BLaER1 (cell line): ENCODE measurements at regions not wholly inside any gene's neighbourhood (a gene's known extent, or its start where the extent isn't known, plus 50 kb on each side); places are given as distances from the start of the nearest gene placed in this dataset.
A peak's percentile ranks its signal among the peaks of the same experiment; 100 is the strongest.

Experiments used
- H3K27ac ChIP-seq: shearing (Covaris generic); formaldehyde crosslinking; 2 replicates; pipeline ENCODE4 v1.8.1; 2022
- H3K27me3 ChIP-seq: shearing (Covaris generic); formaldehyde crosslinking; 2 replicates; pipeline ENCODE4 v1.8.1; 2022
- H3K36me3 ChIP-seq: shearing (Covaris generic); formaldehyde crosslinking; 2 replicates; pipeline ENCODE4 v1.8.1; 2022
- H3K4me1 ChIP-seq: shearing (Covaris generic); formaldehyde crosslinking; 2 replicates; pipeline ENCODE4 v1.8.1; 2022
- H3K4me2 ChIP-seq: shearing (Covaris generic); formaldehyde crosslinking; 2 replicates; pipeline ENCODE4 v1.8.1; 2022
- H3K4me3 ChIP-seq: shearing (Covaris generic); formaldehyde crosslinking; 2 replicates; pipeline ENCODE4 v1.8.1; 2022
- H3K9ac ChIP-seq: shearing (Covaris generic); formaldehyde crosslinking; 2 replicates; pipeline ENCODE4 v1.8.1; 2022
- H3K9me3 ChIP-seq: shearing (Covaris generic); formaldehyde crosslinking; 2 replicates; pipeline ENCODE4 v1.8.1; 2022
- H4K20me1 ChIP-seq: shearing (Covaris generic); formaldehyde crosslinking; 2 replicates; pipeline ENCODE4 v1.8.1; 2022
- Cebpa-rat ChIP-seq: shearing (Covaris generic); IDR thresholded peaks from 2 replicates; pipeline ENCODE4 v1.8.1; 2022

- Histone ChIP-seq H3K4me3 (no peak overlapping the region), H3K4me2 (no peak overlapping the region), H3K27ac (no peak overlapping the region), H3K9me3 (peaks cover 6% of the 10 kb centered on the region; the same call in 1 of the 2 replicates), H4K20me1 (no peaks in the 10 kb centered on the region), H3K4me1 (no peaks in the 10 kb centered on the region), H3K27me3 (no peaks in the 10 kb centered on the region), H3K36me3 (no peaks in the 10 kb centered on the region), H3K9ac (no peak overlapping the region)
- TF ChIP-seq Cebpa-rat, result no peak
Measured at GRCh38 chr4:22986881-22987280, 294.1 kb downstream of the GBA3 start.

DNA sequence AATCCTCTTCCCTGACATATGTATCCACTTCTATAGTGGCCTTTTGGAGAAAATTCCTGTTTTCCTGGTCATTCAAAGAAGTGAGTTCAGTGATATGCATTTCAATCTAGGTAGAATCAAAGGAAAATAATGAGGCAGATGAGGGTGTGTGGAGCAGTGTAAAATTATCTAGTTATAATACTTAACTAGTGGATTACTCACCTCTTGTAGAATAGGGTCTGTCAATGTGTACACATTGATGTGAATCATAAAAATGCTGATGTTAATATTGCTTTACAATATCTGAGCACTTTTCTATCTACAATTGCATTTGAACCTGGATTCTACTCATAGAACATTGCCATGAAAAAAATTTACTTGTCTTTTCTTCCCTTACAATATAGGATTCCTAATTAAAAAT is 293.5 kb downstream of the GBA3 start:
- peaks cover 6% of the 10 kb centered on the region; the same call in 1 of the 2 replicates for H3K9me3 ChIP-seq
- no peak overlapping the region for H3K4me3 ChIP-seq
- H3K9ac ChIP-seq, result no peak overlapping the region
- no peak overlapping the region for H3K27ac ChIP-seq
- H3K4me1 ChIP-seq, result no peaks in the 10 kb centered on the region
- no peaks in the 10 kb centered on the region for H4K20me1 ChIP-seq
- TF ChIP-seq Cebpa-rat, result no peak
- H3K27me3 ChIP-seq, result no peaks in the 10 kb centered on the region
- H3K36me3 ChIP-seq, result no peaks in the 10 kb centered on the region
- H3K4me2 ChIP-seq, result no peak overlapping the region

DNA sequence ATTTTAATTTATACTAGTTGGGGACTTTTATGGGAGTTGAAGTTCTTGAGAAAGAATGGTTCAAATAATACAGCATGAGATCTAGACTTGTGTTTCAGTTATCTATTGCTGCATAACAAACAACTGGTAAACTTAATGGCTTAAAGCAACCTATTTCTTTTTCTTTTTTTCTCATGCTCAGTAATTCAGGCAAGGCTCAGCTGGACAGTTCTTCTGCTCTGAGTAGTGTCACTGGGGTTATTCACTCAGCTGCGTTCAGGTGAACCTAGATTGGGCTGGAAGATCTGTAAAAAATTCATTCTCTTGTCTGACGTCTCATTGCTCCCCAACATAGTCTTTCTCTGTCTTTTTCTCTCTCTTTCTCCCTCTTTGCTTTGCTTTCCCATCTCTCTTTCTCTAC is 291.7 kb downstream of the GBA3 start:
- no peak for TF ChIP-seq Cebpa-rat
- Histone ChIP-seq H3K9ac (no peak overlapping the region), H3K4me1 (peaks cover 4% of the 10 kb centered on the region; the same call in 1 of the 2 replicates), H3K4me3 (no peak overlapping the region), H4K20me1 (no peaks in the 10 kb centered on the region), H3K9me3 (peaks cover 6% of the 10 kb centered on the region; the same call in 1 of the 2 replicates), H3K4me2 (no peak overlapping the region), H3K27me3 (no peaks in the 10 kb centered on the region), H3K27ac (no peak overlapping the region), H3K36me3 (no peaks in the 10 kb centered on the region)

GRCh38 chr4:22978656-22979055 is 285.9 kb downstream of the GBA3 start:
- Histone ChIP-seq H3K9me3 (no peaks in the 10 kb centered on the region; the same call in 1 of the 2 replicates), H3K9ac (no peak overlapping the region), H3K27ac (no peak overlapping the region), H3K4me1 (peaks cover 4% of the 10 kb centered on the region; the same call in 1 of the 2 replicates), H3K27me3 (no peaks in the 10 kb centered on the region), H3K4me2 (no peak overlapping the region), H3K4me3 (no peak overlapping the region), H3K36me3 (no peaks in the 10 kb centered on the region), H4K20me1 (no peaks in the 10 kb centered on the region)
- TF ChIP-seq Cebpa-rat, result no peak

- no peaks in the 10 kb centered on the region for H3K27me3 ChIP-seq
- no peaks in the 10 kb centered on the region for H4K20me1 ChIP-seq
- no peaks in the 10 kb centered on the region for H3K36me3 ChIP-seq
- H3K9me3 ChIP-seq, result peaks cover 4% of the 10 kb centered on the region; the same call in 1 of the 2 replicates
- no peak overlapping the region for H3K4me3 ChIP-seq
- H3K27ac ChIP-seq, result no peak overlapping the region
- no peak overlapping the region for H3K4me2 ChIP-seq
- TF ChIP-seq Cebpa-rat, result no peak
- H3K9ac ChIP-seq, result no peak overlapping the region
- no peaks in the 10 kb centered on the region for H3K4me1 ChIP-seq
Measured at GRCh38 chr4:22970665-22971064, 277.9 kb downstream of the GBA3 start.

DNA sequence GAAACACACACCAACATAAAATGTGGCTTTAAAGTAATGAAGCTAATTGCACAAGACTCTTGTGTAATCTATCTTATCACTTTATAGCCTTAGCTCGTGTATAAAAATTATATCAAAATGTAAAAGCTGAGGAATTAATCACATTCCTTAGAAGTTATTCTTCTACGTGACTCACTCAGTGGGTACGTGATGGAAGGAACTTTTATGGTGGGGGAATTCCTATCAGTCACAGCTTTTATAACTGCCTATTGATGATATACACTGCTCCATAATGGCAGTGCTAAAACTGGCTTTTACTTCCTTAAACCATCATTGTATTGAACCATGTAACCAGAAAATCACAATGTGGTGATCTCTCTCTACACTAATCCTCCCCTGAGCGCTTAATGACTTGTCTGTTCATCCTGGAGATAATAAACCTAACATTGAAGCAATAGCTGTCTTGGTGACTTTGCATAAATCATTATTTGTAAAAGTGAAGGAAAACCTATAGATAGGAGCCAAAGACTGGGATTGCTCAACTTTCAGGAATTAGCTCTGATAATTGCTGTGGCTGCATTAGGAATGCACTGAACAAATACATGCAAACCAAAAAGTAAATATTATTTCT is 276.7 kb downstream of the GBA3 start:
- no peak overlapping the region for H3K9ac ChIP-seq
- H4K20me1 ChIP-seq, result no peaks in the 10 kb centered on the region
- no peaks in the 10 kb centered on the region for H3K36me3 ChIP-seq
- no peaks in the 10 kb centered on the region for H3K4me1 ChIP-seq
- H3K4me2 ChIP-seq, result no peak overlapping the region
- H3K27ac ChIP-seq, result no peak overlapping the region
- no peak overlapping the region for H3K4me3 ChIP-seq
- H3K27me3 ChIP-seq, result no peaks in the 10 kb centered on the region
- peaks cover 4% of the 10 kb centered on the region; the same call in 1 of the 2 replicates for H3K9me3 ChIP-seq
- TF ChIP-seq Cebpa-rat, result no peak

GRCh38 chr4:22962295-22962694 is 269.6 kb downstream of the GBA3 start:
- Histone ChIP-seq H3K9ac (no peak overlapping the region), H3K4me2 (no peak overlapping the region), H3K27me3 (no peaks in the 10 kb centered on the region), H4K20me1 (no peaks in the 10 kb centered on the region), H3K4me1 (peaks cover 14% of the 10 kb centered on the region), H3K27ac (no peak overlapping the region), H3K4me3 (no peak overlapping the region), H3K36me3 (no peaks in the 10 kb centered on the region), H3K9me3 (no peaks in the 10 kb centered on the region)
- no peak for TF ChIP-seq Cebpa-rat

DNA sequence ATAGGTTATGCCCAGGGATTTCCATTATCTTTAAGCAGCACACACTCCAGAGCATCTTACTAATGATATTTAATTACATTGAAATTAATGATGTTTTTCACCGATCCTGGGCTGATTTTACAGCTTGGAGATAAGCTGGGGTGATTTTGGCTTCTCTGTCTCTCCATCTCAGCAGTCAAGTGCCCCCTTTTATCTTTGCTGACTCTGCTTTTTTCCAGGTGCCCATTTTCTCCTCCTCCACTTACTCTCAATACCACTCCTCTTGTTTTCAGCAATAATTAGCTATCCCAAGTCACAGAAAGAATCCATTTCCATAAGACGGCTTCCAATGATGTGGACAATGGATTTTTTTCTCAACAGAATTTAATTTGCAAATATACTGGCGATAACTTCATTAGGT is 266.7 kb downstream of the GBA3 start:
- TF ChIP-seq Cebpa-rat, result no peak
- Histone ChIP-seq H3K36me3 (no peaks in the 10 kb centered on the region), H3K9me3 (no peaks in the 10 kb centered on the region), H3K4me2 (no peak overlapping the region), H3K4me3 (no peak overlapping the region), H3K4me1 (peaks cover 14% of the 10 kb centered on the region), H3K27ac (no peak overlapping the region), H3K9ac (no peak overlapping the region), H3K27me3 (no peaks in the 10 kb centered on the region), H4K20me1 (no peaks in the 10 kb centered on the region)

- Histone ChIP-seq H3K4me2 (peak overlapping the region; percentile 25; the same call in 1 of the 2 replicates), H3K4me1 (peaks cover 14% of the 10 kb centered on the region), H3K4me3 (no peak overlapping the region), H4K20me1 (no peaks in the 10 kb centered on the region), H3K27ac (no peak overlapping the region), H3K9ac (no peak overlapping the region), H3K9me3 (no peaks in the 10 kb centered on the region), H3K36me3 (no peaks in the 10 kb centered on the region), H3K27me3 (no peaks in the 10 kb centered on the region)
- TF ChIP-seq Cebpa-rat, result no peak
Measured at GRCh38 chr4:22957774-22958309, 265.1 kb downstream of the GBA3 start.

GRCh38 chr4:22949161-22949855 is 256.6 kb downstream of the GBA3 start:
- TF ChIP-seq Cebpa-rat, result no peak
- no peak overlapping the region for H3K4me3 ChIP-seq
- no peaks in the 10 kb centered on the region for H3K27me3 ChIP-seq
- peaks cover 4% of the 10 kb centered on the region; the same call in 1 of the 2 replicates for H3K4me1 ChIP-seq
- H3K27ac ChIP-seq, result no peak overlapping the region
- H3K36me3 ChIP-seq, result no peaks in the 10 kb centered on the region
- H3K9ac ChIP-seq, result no peak overlapping the region
- no peak overlapping the region for H3K4me2 ChIP-seq
- no peaks in the 10 kb centered on the region for H4K20me1 ChIP-seq
- H3K9me3 ChIP-seq, result no peaks in the 10 kb centered on the region
